Dedifferentiated amniotic fluid mesenchymal stem cell (primary cell): ENCODE measurements at regions not wholly inside any gene's neighbourhood (a gene's known extent, or its start where the extent isn't known, plus 50 kb on each side); places are given as distances from the start of the nearest gene placed in this dataset.

Experiments
- DNase-seq: peaks from one replicate; pipeline ENCODE4 v3.0.0-alpha.2; 2016; ENCODE audit errors: extremely low spot score

- no peak for DNase-seq
These were observed 454.1 kb downstream of the SOX9 start for GRCh38 chr17:72574675-72575510.

GRCh38 chr17:72575542-72576233, 454.9 kb downstream of the SOX9 start:
- DNase-seq = no peak

GRCh38 chr17:72576289-72576759, 455.5 kb downstream of the SOX9 start:
- DNase-seq = no peak

GRCh38 chr17:72578817-72579470, 458.1 kb downstream of the SOX9 start:
- DNase-seq = no peak

- no peak for DNase-seq
These were observed 459.1 kb downstream of the SOX9 start for GRCh38 chr17:72579990-72580320.

- no peak for DNase-seq
These were observed 459.7 kb downstream of the SOX9 start for GRCh38 chr17:72580321-72581127.

- no peak for DNase-seq
These were observed 466.3 kb downstream of the SOX9 start for GRCh38 chr17:72587156-72587555.

GRCh38 chr17:72587773-72588511, 467.1 kb downstream of the SOX9 start:
- no peak for DNase-seq

- DNase-seq = no peak
These were observed 467.7 kb downstream of the SOX9 start for GRCh38 chr17:72588561-72588960.

- no peak for DNase-seq
These were observed 468.1 kb downstream of the SOX9 start for GRCh38 chr17:72588961-72589360.

- DNase-seq = peak; percentile 63
These were observed 469.6 kb downstream of the SOX9 start for GRCh38 chr17:72590382-72590781.

- DNase-seq = no peak
These were observed 470.1 kb downstream of the SOX9 start for GRCh38 chr17:72590882-72591281.

GRCh38 chr17:72591289-72592241, 470.7 kb downstream of the SOX9 start:
- no peak for DNase-seq

GRCh38 chr17:72592242-72592966, 471.6 kb downstream of the SOX9 start:
- peak; percentile 64 for DNase-seq

GRCh38 chr17:72592967-72593325, 472.1 kb downstream of the SOX9 start:
- DNase-seq = no peak

- no peak for DNase-seq
These were observed 473.4 kb downstream of the SOX9 start for GRCh38 chr17:72594248-72594647.
